Retinal pigment epithelial cell (primary cell): ENCODE measurements at regions not wholly inside any gene's neighbourhood (a gene's known extent, or its start where the extent isn't known, plus 50 kb on each side); places are given as distances from the start of the nearest gene placed in this dataset.

ENCODE experiments used
- DNase-seq: peaks from one replicate; pipeline ENCODE4 v3.0.0-alpha.2; 2010; ENCODE audit warnings: low read depth
- H3K4me3 ChIP-seq: 2 replicates; pipeline ENCODE4 v1.5.1; 2011; ENCODE audit warnings: mild to moderate bottlenecking, low read length, control low read depth, moderate library complexity
- CTCF ChIP-seq: conservative IDR thresholded peaks from 2 replicates; pipeline ENCODE4 v1.5.1; 2011; ENCODE audit warnings: low read depth, low read length, control low read depth, inconsistent platforms

GRCh38 chr2:215499331-215499730, 63.5 kb upstream of the FN1 start:
- no peak overlapping the region for H3K4me3 ChIP-seq
- no peak for DNase-seq
- no peak for TF ChIP-seq CTCF

- DNase-seq = no peak
- no peak for TF ChIP-seq CTCF
- no peak overlapping the region for H3K4me3 ChIP-seq
These were observed 62.6 kb upstream of the FN1 start for GRCh38 chr2:215498431-215498830.

GRCh38 chr2:215493376-215493775, 57.5 kb upstream of the FN1 start:
- DNase-seq = no peak
- TF ChIP-seq CTCF = no peak
- no peak overlapping the region for H3K4me3 ChIP-seq

- DNase-seq = no peak
- no peak for TF ChIP-seq CTCF
- H3K4me3 ChIP-seq = no peak overlapping the region
These were observed 53.5 kb upstream of the FN1 start for GRCh38 chr2:215489288-215489848.

- no peak for TF ChIP-seq CTCF
- DNase-seq = no peak
- no peak overlapping the region for H3K4me3 ChIP-seq
These were observed 51.1 kb upstream of the FN1 start for GRCh38 chr2:215487002-215487372.

GRCh38 chr2:215486291-215487001, 50.6 kb upstream of the FN1 start:
- no peak for DNase-seq
- no peak overlapping the region for H3K4me3 ChIP-seq
- no peak for TF ChIP-seq CTCF
